ENCODE measurements at regions not wholly inside any gene's neighbourhood (a gene's known extent, or its start where the extent isn't known, plus 50 kb on each side); places are given as distances from the start of the nearest gene placed in this dataset.
"Not testable (repeated sequence)": the region's sequence is repeated elsewhere in the genome, so short reads cannot be mapped to it uniquely, and the experiment has no call there.

- Histone ChIP-seq H3K9me3 (no peaks in the 10 kb centered on the region), H3K4me3 (no peak overlapping the region), H3K4me1 (peaks cover 0 to 20% (median 1%) of the 10 kb centered on the region in 9 donors), H3K36me3 (no peaks in the 10 kb centered on the region), H3K27me3 (no peaks in the 10 kb centered on the region), H3K27ac (no peak overlapping the region)
- ATAC-seq (no peak), DNase-seq (no peak)
- intact Hi-C loops (cut with DNase I), result no loop called here
- 97 to 98% methylated on average over 2 of the region's 2 CpGs for WGBS, 2 donors
- TF ChIP-seq, protein P1, sequence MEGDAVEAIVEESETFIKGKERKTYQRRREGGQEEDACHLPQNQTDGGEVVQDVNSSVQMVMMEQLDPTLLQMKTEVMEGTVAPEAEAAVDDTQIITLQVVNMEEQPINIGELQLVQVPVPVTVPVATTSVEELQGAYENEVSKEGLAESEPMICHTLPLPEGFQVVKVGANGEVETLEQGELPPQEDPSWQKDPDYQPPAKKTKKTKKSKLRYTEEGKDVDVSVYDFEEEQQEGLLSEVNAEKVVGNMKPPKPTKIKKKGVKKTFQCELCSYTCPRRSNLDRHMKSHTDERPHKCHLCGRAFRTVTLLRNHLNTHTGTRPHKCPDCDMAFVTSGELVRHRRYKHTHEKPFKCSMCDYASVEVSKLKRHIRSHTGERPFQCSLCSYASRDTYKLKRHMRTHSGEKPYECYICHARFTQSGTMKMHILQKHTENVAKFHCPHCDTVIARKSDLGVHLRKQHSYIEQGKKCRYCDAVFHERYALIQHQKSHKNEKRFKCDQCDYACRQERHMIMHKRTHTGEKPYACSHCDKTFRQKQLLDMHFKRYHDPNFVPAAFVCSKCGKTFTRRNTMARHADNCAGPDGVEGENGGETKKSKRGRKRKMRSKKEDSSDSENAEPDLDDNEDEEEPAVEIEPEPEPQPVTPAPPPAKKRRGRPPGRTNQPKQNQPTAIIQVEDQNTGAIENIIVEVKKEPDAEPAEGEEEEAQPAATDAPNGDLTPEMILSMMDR (IDR thresholded peaks at IDR 0.05), result no peak
Observed at GRCh38 chr12:27864521-27864920, 84.5 kb upstream of the MANSC4 start.

- Histone ChIP-seq H3K9me3 (no peaks in the 10 kb centered on the region), H3K27ac (no peak overlapping the region), H3K4me3 (no peak overlapping the region), H3K27me3 (no peaks in the 10 kb centered on the region), H3K4me1 (peaks cover 0 to 14% (median 0%) of the 10 kb centered on the region in 9 donors), H3K36me3 (no peaks in the 10 kb centered on the region)
- WGBS, 2 donors, result 90 to 92% methylated on average over 6 of the region's 6 CpGs
- TF ChIP-seq, protein P1 (IDR thresholded peaks at IDR 0.05), result no peak
- intact Hi-C loops (cut with DNase I), result no loop called here
- ATAC-seq (no peak), DNase-seq (no peak)
Observed at GRCh38 chr12:27863839-27864238, 83.8 kb upstream of the MANSC4 start.

GRCh38 chr12:27861428-27862167, 81.6 kb upstream of the MANSC4 start:
- peak in 7 of 8 donors; percentile 72 to 89 (median 81) for ATAC-seq
- H3K36me3 ChIP-seq, result no peaks in the 10 kb centered on the region
- TF ChIP-seq, protein P1 (IDR thresholded peaks at IDR 0.05), result no peak
- H3K4me1 ChIP-seq, result peaks cover 0 to 10% (median 0%) of the 10 kb centered on the region in 9 donors
- H3K9me3 ChIP-seq, result peaks cover 0 to 5% (median 0%) of the 10 kb centered on the region in 11 donors
- H3K27me3 ChIP-seq, result no peaks in the 10 kb centered on the region
- 71 to 77% methylated on average over 8 of the region's 8 CpGs for WGBS, 2 donors
- DNase-seq, result peak; percentile 27 to 76
- H3K4me3 ChIP-seq, result no peak overlapping the region
- H3K27ac ChIP-seq, result peak overlapping the region in 5 of 10 donors; percentile 46 to 64 (median 53)
- intact Hi-C loops (cut with DNase I), result no loop called here

- H3K27me3 ChIP-seq, result no peaks in the 10 kb centered on the region
- H3K27ac ChIP-seq, result no peak overlapping the region
- H3K4me3 ChIP-seq, result no peak overlapping the region
- WGBS, 2 donors, result 83 to 87% methylated on average over 4 of the region's 4 CpGs
- H3K9me3 ChIP-seq, result peaks cover 0 to 5% (median 0%) of the 10 kb centered on the region in 11 donors
- DNase-seq, result no peak
- TF ChIP-seq, protein P1 (IDR thresholded peaks at IDR 0.05), result no peak
- no peak for ATAC-seq
- peaks cover 0 to 8% (median 0%) of the 10 kb centered on the region in 9 donors for H3K4me1 ChIP-seq
- H3K36me3 ChIP-seq, result no peaks in the 10 kb centered on the region
- intact Hi-C loops (cut with DNase I), result no loop called here
Observed at GRCh38 chr12:27859648-27860047, 79.6 kb upstream of the MANSC4 start.

DNA sequence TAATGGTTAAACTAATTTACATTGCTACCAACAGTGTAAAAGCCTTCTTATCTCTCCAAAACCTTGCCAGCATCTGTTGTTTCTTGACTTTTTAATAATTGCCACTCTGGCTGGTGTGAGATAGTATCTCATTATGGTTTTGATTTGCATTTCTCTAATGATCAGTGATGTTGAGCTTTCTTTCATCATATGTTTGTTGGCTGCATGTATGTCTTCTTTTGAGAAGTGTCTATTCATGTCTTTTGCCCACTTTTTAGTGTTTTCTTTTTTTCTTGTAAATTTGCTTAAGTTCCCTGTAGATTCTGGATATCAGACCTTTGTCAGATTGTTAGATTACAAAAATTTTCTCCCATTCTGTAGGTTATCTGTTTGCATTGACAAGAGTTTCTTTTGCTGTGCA, 77.0 kb upstream of the MANSC4 start:
- H3K36me3 ChIP-seq; H3K4me1 ChIP-seq; H3K27me3 ChIP-seq; intact Hi-C loops (cut with DNase I); H3K9me3 ChIP-seq; ATAC-seq; H3K27ac ChIP-seq; DNase-seq; H3K4me3 ChIP-seq: not testable (repeated sequence)

Data from heart right ventricle (tissue), 16 donors.